ENCODE measurements at regions not wholly inside any gene's neighbourhood (a gene's known extent, or its start where the extent isn't known, plus 50 kb on each side); places are given as distances from the start of the nearest gene placed in this dataset.

- H3K79me1 ChIP-seq (ENCODE audit: low read depth, low read length) = no peaks in the 10 kb centered on the region
- no peak overlapping the region for H4K8ac ChIP-seq (ENCODE audit: extremely low read depth, insufficient read depth, low read length)
- no peak overlapping the region for H2AK5ac ChIP-seq (ENCODE audit: low read depth, low read length)
- no peaks in the 10 kb centered on the region for H3K4me1 ChIP-seq (replicated peaks in 1 of 4; ENCODE audit: control insufficient read depth in 3 of 4, insufficient read depth in 4 of 4, low read length in 3 of 4)
- H4K20me1 ChIP-seq (replicated peaks in 1 of 2; ENCODE audit: control insufficient read depth in 1 of 2, insufficient read depth in 2 of 2, low read length in 2 of 2) = no peaks in the 10 kb centered on the region
- 84% methylated on average over 3 of the region's 3 CpGs; no CpG with 5 or more reads in 1 of the 2 experiments for WGBS, 2 experiments (ENCODE audit: extremely low coverage in 1 of 2, insufficient coverage in 1 of 2, insufficient read length in 1 of 2, insufficient replicate concordance in 2 of 2, low coverage in 1 of 2, low lambda C conversion rate in 2 of 2, missing lambda C conversion rate in 1 of 2)
- H2BK5ac ChIP-seq (ENCODE audit: low read depth, low read length) = no peak overlapping the region
- no peaks in the 10 kb centered on the region for H3K9me3 ChIP-seq (ENCODE audit: insufficient read depth in 2 of 2, low read depth in 1 of 2, low read length in 1 of 2)
- H3K18ac ChIP-seq (ENCODE audit: extremely low read depth, low read length) = no peak overlapping the region
- FAIRE-seq (no peak), DNase-seq (ENCODE audit: low read depth in 1 of 2, low spot score in 2 of 2) (no peak)
- no peaks in the 10 kb centered on the region for H3K36me3 ChIP-seq (ENCODE audit: control insufficient read depth in 2 of 4, insufficient read depth in 4 of 4, low read length in 3 of 4)
- H2BK20ac ChIP-seq (ENCODE audit: low read length) = no peak overlapping the region
- H2BK120ac ChIP-seq (replicated peaks; ENCODE audit: low read depth, low read length) = no peak overlapping the region
- H4K5ac ChIP-seq (ENCODE audit: insufficient read length, low read depth, low read length) = no peak overlapping the region
- H3K14ac ChIP-seq (ENCODE audit: insufficient read length) = no peak overlapping the region
- no peaks in the 10 kb centered on the region for H3K23me2 ChIP-seq (ENCODE audit: low read depth, low read length)
- H2BK15ac ChIP-seq (ENCODE audit: low read length) = no peak overlapping the region
- no peak overlapping the region for H3K4me2 ChIP-seq (ENCODE audit: insufficient read depth in 1 of 2, low read depth in 2 of 2, low read length in 2 of 2)
- no peak overlapping the region for H3K4ac ChIP-seq (replicated peaks; ENCODE audit: insufficient read length, low read depth, low read length)
- TF ChIP-seq HDAC6 (IDR thresholded peaks at IDR 0.05; ENCODE audit: low read depth, low read length) (no peak), SIN3A (conservative IDR thresholded peaks at IDR 0.05 in 1 of 2, IDR thresholded peaks at IDR 0.05 in 1 of 2; ENCODE audit: low read depth in 1 of 2, low read length in 2 of 2) (no peak), SRF (IDR thresholded peaks at IDR 0.05; ENCODE audit: low read depth, low read length) (no peak), JUN (IDR thresholded peaks at IDR 0.05; ENCODE audit: low read depth, low read length) (no peak), TAF7 (optimal IDR thresholded peaks at IDR 0.05; ENCODE audit: borderline replicate concordance, low read depth, low read length) (no peak), ASH2L (IDR thresholded peaks at IDR 0.05; ENCODE audit: low read length) (no peak), KDM4A (IDR thresholded peaks at IDR 0.05; ENCODE audit: low read depth, low read length, severe bottlenecking) (no peak), BRCA1 (IDR thresholded peaks at IDR 0.05; ENCODE audit: low read depth, low read length) (no peak), CBX8 (IDR thresholded peaks at IDR 0.05; ENCODE audit: borderline replicate concordance, low read depth, low read length) (no peak), GABPA (IDR thresholded peaks at IDR 0.05; ENCODE audit: borderline replicate concordance, insufficient read depth, low read length) (no peak)
- no peak overlapping the region for H3K56ac ChIP-seq (replicated peaks; ENCODE audit: insufficient read length, low read depth, low read length)
- POLR2A ChIA-PET (ENCODE audit: partially characterized antibody) = no interaction called here
- no peak overlapping the region for H3K4me3 ChIP-seq (ENCODE audit: extremely low read depth in 1 of 4, insufficient read depth in 2 of 4, low read depth in 3 of 4, low read length in 4 of 4)
- CTCF ChIA-PET (ENCODE audit: partially characterized antibody) = no interaction called here
- no peak overlapping the region for H2AFZ ChIP-seq (ENCODE audit: low read length)
- H3K27ac ChIP-seq (ENCODE audit: low read depth, low read length) = no peak overlapping the region
- no peak overlapping the region for H4K91ac ChIP-seq (replicated peaks; ENCODE audit: insufficient read length, low read length)
- H3K79me2 ChIP-seq (ENCODE audit: control insufficient read depth in 1 of 2, insufficient read depth in 2 of 2, low read length in 2 of 2) = no peaks in the 10 kb centered on the region
- no peak overlapping the region for H3K23ac ChIP-seq (ENCODE audit: insufficient read length)
- no peak overlapping the region for H2BK12ac ChIP-seq (ENCODE audit: low read depth, low read length)
- H3K27me3 ChIP-seq (replicated peaks in 1 of 4; ENCODE audit: control insufficient read depth in 3 of 4, extremely low read depth in 1 of 4, insufficient read depth in 3 of 4, low read length in 3 of 4) = no peaks in the 10 kb centered on the region
- H3K9ac ChIP-seq (replicated peaks in 1 of 4; ENCODE audit: extremely low read depth in 1 of 4, low read depth in 3 of 4, low read length in 3 of 4) = no peak overlapping the region
Measured at GRCh38 chr6:81988871-81989270, 236.4 kb upstream of the TENT5A start.

Data from H1 (cell line).